GM12878 (cell line): ENCODE measurements at regions not wholly inside any gene's neighbourhood (a gene's known extent, or its start where the extent isn't known, plus 50 kb on each side); places are given as distances from the start of the nearest gene placed in this dataset.

Experiments used
- ATAC-seq: fragments of 200-7000 bp; cut with Tn5 transposase; 3 replicates; pipeline ENCODE4 v1.9.1; 2020; ENCODE audit warnings: mild to moderate bottlenecking, moderate library complexity
- BruUV-seq: library from RNA; stranded (reverse); fragments of 400-500 nt; replicated peaks from 2 replicates; lab custom pipeline; 2021; lab: Mats Ljungman, UMichigan
- CTCF ChIA-PET: fragments of 300-600 bp; sonication (Branson Sonifier 250); formaldehyde crosslinking; extraction: SDS; loops from one replicate; lab custom pipeline; 2021; ENCODE audit warnings: inconsistent platforms; lab: Yijun Ruan, JAX
- POLR2A ChIA-PET: fragments of 350-600 bp; formaldehyde crosslinking; extraction: SDS; loops from one replicate; lab custom pipeline; 2021; ENCODE audit warnings: inconsistent platforms; lab: Charles Lee
- RAD21 ChIA-PET: fragments of 300-600 bp; sonication (Branson Sonifier 250); formaldehyde crosslinking; loops from one replicate; lab custom pipeline; 2023; ENCODE audit warnings: antibody characterized with exemption; ENCODE audit not compliant: unreplicated experiment; lab: Charles Lee
- SMC1A ChIA-PET: fragments of 300-600 bp; sonication (Branson Sonifier 250); formaldehyde crosslinking; loops from one replicate; lab custom pipeline; 2023; ENCODE audit not compliant: unreplicated experiment, uncharacterized antibody; lab: Charles Lee
- DNase-seq: peaks from one replicate; pipeline ENCODE4 v3.0.0-alpha.2; 2011; ENCODE audit warnings: low read depth, low spot score
- FAIRE-seq: peaks from 3 replicates; lab custom pipeline; 2011; peaks lifted over from hg19 to GRCh38; lab: Jason Lieb, UNC
- H2AFZ ChIP-seq: 2 replicates; pipeline ENCODE4 v1.6.0; 2011; ENCODE audit warnings: low read depth, low read length, control low read depth; ENCODE audit not compliant: control insufficient read depth
- H3K27ac ChIP-seq: 2 replicates; pipeline ENCODE4 v1.5.1; 2011; ENCODE audit warnings: control low read depth; ENCODE audit not compliant: control insufficient read depth, insufficient read depth
- H3K27me3 ChIP-seq, 2 experiments: replicated peaks in 1 of 2; 2 replicates each; pipeline versions ENCODE4 v1.6.0 to v1.6.1; 2011; ENCODE audit warnings: low read length in 1 of 2; ENCODE audit not compliant: control insufficient read depth in 2 of 2, insufficient read depth in 2 of 2
- H3K36me3 ChIP-seq, 2 experiments: 2 replicates each; pipeline ENCODE4 v1.5.1; 2011; ENCODE audit warnings: low read length in 1 of 2; ENCODE audit not compliant: control insufficient read depth in 2 of 2, insufficient read depth in 2 of 2
- H3K4me1 ChIP-seq: 2 replicates; pipeline ENCODE4 v1.6.1; 2011; ENCODE audit warnings: mild to moderate bottlenecking, low read length, moderate library complexity, mixed read lengths; ENCODE audit not compliant: control insufficient read depth, insufficient read depth
- H3K4me2 ChIP-seq: 2 replicates; pipeline ENCODE4 v1.6.0; 2011; ENCODE audit warnings: control low read depth; ENCODE audit not compliant: control insufficient read depth, insufficient read depth
- H3K4me3 ChIP-seq: fragments of 200-600 bp; sonication (generic); 2 replicates; pipeline ENCODE4 v1.5.1; 2016
- H3K79me2 ChIP-seq: 2 replicates; pipeline ENCODE4 v1.6.0; 2011; ENCODE audit warnings: low read length; ENCODE audit not compliant: control insufficient read depth, insufficient read depth
- H3K9ac ChIP-seq: 2 replicates; pipeline ENCODE4 v1.8.0; 2011; ENCODE audit warnings: low read length, control low read depth, mixed read lengths; ENCODE audit not compliant: control insufficient read depth, insufficient read depth
- H3K9me3 ChIP-seq: replicated peaks from 3 replicates; pipeline ENCODE4 v1.5.1; 2011; ENCODE audit warnings: mild to moderate bottlenecking, low read length; ENCODE audit not compliant: control insufficient read depth, insufficient read depth
- H4K20me1 ChIP-seq: 2 replicates; pipeline ENCODE4 v1.6.0; 2011; ENCODE audit not compliant: control insufficient read depth, insufficient read depth
- ATF2 ChIP-seq: IDR thresholded peaks from 2 replicates; pipeline ENCODE4 v1.6.1; 2012; ENCODE audit warnings: low read length, inconsistent platforms
- BHLHE40 ChIP-seq, 2 experiments: fragments of 450-650 bp in 1 of 2; IDR thresholded peaks; 2 replicates each; pipeline ENCODE4 v1.6.1; 2011 to 2017; ENCODE audit warnings: low read depth in 2 of 2, borderline replicate concordance in 1 of 2, improper control_type of control experiment in 1 of 2, low read length in 1 of 2, mild to moderate bottlenecking in 1 of 2
- CBX5 ChIP-seq: sonication (generic); IDR thresholded peaks from 2 replicates; pipeline ENCODE4 v1.6.1; 2016; ENCODE audit warnings: low read depth, moderate library complexity, mild to moderate bottlenecking, inconsistent platforms
- MLLT1 ChIP-seq: fragments of 450-650 bp; IDR thresholded peaks from 2 replicates; pipeline ENCODE4 v1.6.1; 2016; ENCODE audit warnings: mild to moderate bottlenecking
- NFIC ChIP-seq: IDR thresholded peaks from 2 replicates; pipeline ENCODE4 v1.6.1; 2012; ENCODE audit warnings: low read depth, mild to moderate bottlenecking, inconsistent platforms, low read length, moderate library complexity
- NR2C2 ChIP-seq: IDR thresholded peaks from 2 replicates; pipeline ENCODE4 v1.6.1; 2011; ENCODE audit warnings: borderline replicate concordance, low read depth; ENCODE audit not compliant: control insufficient read depth, insufficient read length
- NR2F1 ChIP-seq: fragments of 450-650 bp; conservative IDR thresholded peaks from 2 replicates; pipeline ENCODE4 v1.6.1; 2017; ENCODE audit warnings: mild to moderate bottlenecking
- PAX5 ChIP-seq: IDR thresholded peaks from 2 replicates; pipeline ENCODE4 v1.6.1; 2011; ENCODE audit warnings: low read depth, low read length, borderline replicate concordance
- TCF12 ChIP-seq: IDR thresholded peaks from 2 replicates; pipeline ENCODE4 v1.6.1; 2011; ENCODE audit warnings: low read depth, mild to moderate bottlenecking, low read length
- TCF3 ChIP-seq: IDR thresholded peaks from 2 replicates; pipeline ENCODE4 v1.6.1; 2012; ENCODE audit warnings: low read depth, mild to moderate bottlenecking, low read length, borderline replicate concordance; ENCODE audit not compliant: insufficient read depth
- whole genome bisulfite sequencing: methylation state at CpG from one replicate; pipeline ENCODE4 v1.1.6; 2016; ENCODE audit warnings: low lambda C conversion rate; ENCODE audit not compliant: insufficient replicate concordance, insufficient coverage; ENCODE audit errors: missing lambda C conversion rate; 5-methylcytosine and 5-hydroxymethylcytosine counted together
- in situ Hi-C: fragments of 300-500 bp; cut with MboI; formaldehyde crosslinking; loops from 9 replicates; pipeline ENCODE4 v1.14.3; 2018; ENCODE audit warnings: mixed read lengths
- intact Hi-C: fragments of 100-400 bp; cut with micrococcal nuclease; formaldehyde crosslinking; loops from one replicate; pipeline ENCODE4 v1.14.2; 2022; ENCODE audit not compliant: unreplicated experiment

- no peak for FAIRE-seq
- Histone ChIP-seq H3K27me3 (no peaks in the 10 kb centered on the region), H3K9me3 (no peaks in the 10 kb centered on the region; the same call in 1 of the 3 replicates), H3K4me1 (peaks cover 11% of the 10 kb centered on the region), H3K4me2 (peak overlapping the region; percentile 60; the same call in 1 of the 2 replicates), H3K4me3 (no peak overlapping the region), H3K36me3 (no peaks in the 10 kb centered on the region), H2AFZ (no peak overlapping the region; the same call in 1 of the 2 replicates), H3K9ac (no peak overlapping the region), H3K27ac (peak overlapping the region; percentile 18; the same call in 1 of the 2 replicates), H3K79me2 (no peaks in the 10 kb centered on the region), H4K20me1 (no peaks in the 10 kb centered on the region)
- peak; percentile 4; the same call in 1 of the 2 replicates for TF ChIP-seq NR2F1
- TF ChIP-seq TCF12: 0 out of 2 replicates have a peak, but pooled peaks have one; percentile 57
- TF ChIP-seq TCF3: 0 out of 2 replicates have a peak, but pooled peaks have one; percentile 48
- TF ChIP-seq NFIC: peak; percentile 53
- TF ChIP-seq MLLT1: no peak
- TF ChIP-seq PAX5: peak; percentile 83
- no peak for TF ChIP-seq NR2C2
- TF ChIP-seq CBX5: 0 out of 2 replicates have a peak, but pooled peaks have one; percentile 58
- TF ChIP-seq BHLHE40 (IDR thresholded peaks at IDR 0.05; ENCODE audit: borderline replicate concordance in 1 of 2, low read depth in 2 of 2, low read length in 1 of 2): no peak
- peak; percentile 49; the same call in 1 of the 2 replicates for TF ChIP-seq ATF2
- POLR2A ChIA-PET: no interaction called here
- SMC1A ChIA-PET: no interaction called here
- CTCF ChIA-PET: no interaction called here
- DNase-seq: peak; percentile 45
- 0% methylated on average over 5 of the region's 5 CpGs for WGBS
- intact Hi-C loops: no loop called here
- in situ Hi-C loops: no loop called here
- RAD21 ChIA-PET: no interaction called here
- BruUV-seq: no TSS peak
- ATAC-seq: peak; percentile 86
Observed at GRCh38 chr21:17428484-17428869, 84.4 kb upstream of the CXADR start.
